NCI-H2227 (cell line): ENCODE measurements at regions not wholly inside any gene's neighbourhood (a gene's known extent, or its start where the extent isn't known, plus 50 kb on each side); places are given as distances from the start of the nearest gene placed in this dataset.

Experiments
- DNase-seq: peaks from one replicate; lab custom pipeline; 2025; ENCODE audit not compliant: unreplicated experiment; lab: John Stamatoyannopoulos, UW

DNA sequence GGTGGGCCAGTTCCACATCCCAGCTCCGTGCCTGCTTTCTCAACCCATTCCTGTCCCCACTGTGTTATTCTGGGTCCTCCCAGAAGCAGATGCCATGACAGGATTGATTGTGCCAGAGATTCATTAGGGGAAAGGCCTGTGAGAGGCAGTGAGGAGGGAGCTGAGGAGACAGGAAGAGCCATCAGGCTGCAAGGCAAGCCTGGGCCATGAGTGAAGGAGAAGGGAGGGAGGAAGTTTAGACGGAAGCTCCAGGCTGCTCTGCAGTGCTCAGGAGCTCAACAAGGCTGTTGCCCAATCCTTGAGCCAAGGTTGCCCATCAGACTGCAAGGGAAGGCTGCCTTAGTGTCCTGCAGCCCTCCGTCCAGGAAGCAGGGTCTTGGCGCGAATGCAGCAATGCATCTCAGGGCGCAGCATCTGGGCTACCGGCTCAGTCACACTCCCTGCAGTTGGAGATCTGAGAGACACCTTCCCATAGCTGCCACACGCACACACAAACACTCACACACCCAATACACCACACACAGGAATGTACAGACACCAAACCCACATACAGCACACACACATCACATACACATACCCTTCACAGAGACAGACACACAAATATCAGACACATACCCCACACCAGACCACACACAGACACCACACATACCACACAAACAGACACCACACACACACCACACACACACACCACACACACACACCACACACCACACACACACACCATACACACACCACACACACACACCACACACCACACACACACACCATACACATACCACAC lies 139.5 kb upstream of the NDUFV2 start:
- DNase-seq: no peak

DNA sequence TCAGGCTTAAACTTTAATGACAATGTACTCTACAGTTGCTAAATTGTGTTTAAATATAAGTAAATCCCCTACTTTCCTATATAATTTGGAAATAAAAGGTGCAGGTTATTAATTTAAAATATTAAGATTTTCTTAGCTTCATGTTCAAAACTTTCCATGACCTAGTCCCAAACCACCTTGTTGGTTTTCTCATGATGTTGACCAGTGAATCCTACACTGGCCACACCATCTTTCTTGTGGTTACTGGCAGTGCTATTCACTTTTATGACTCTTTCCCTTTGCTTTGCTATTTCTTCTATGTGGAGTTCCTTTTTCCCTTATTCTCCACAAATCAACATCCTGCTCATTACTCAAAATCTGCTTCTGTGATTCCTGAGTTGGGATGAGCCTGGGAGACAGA lies 138.6 kb upstream of the NDUFV2 start:
- no peak for DNase-seq

DNA sequence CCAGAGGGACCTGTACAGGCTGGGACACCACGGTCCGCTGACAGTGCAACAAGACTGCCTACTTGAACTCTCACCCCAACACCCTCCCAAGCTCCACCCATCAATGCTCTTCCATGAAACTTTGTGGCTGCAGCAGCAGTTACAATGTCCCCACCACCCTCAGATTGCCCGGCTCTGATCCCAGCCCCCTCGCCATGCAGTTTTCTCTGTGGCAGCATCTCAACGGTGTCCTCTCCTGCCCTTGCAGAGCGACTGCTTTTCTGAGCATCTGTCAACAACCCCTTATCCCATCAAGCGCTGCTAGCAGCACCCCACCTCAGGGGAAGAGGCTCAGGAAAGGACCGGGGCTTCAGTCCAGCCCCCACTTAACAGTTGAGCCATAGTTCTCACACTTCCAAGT lies 137.1 kb upstream of the NDUFV2 start:
- no peak for DNase-seq

DNA sequence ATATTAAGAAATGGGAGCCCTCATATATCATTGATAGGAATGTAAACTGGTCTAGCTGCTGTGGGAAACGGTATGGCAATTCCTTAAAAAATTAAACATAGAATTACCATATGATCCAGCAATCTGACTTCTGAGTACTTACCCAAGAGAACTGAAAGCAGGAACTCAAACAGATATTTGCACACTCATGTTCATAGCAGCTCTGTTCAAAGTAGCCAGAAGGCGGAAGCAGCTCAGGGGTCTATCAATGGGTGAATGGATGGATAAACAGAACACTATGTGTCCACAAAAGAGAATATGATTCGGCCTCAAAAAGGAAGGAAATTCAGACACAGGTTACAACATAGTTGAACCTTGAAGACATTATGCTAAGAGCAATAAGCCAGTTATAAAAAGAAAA lies 135.7 kb upstream of the NDUFV2 start:
- DNase-seq: no peak

DNA sequence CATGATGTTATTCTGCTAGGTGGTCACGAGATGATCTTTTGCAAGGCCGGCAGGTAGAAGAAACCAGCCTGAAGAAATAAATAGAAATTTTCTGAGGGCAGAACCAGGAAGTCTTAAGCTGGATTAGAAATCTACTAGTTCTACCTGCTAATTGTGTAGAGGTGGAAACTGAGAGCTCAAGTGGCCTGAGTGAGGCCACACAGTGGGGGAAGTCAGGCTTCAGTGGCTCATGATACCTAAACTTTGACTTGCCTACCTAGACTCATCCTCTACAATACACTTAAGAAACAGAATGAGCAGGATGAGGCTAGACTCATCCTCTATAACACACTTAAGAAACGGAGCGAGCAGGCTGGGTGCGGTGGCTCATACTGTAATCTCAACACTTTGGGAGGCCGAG lies 134.9 kb upstream of the NDUFV2 start:
- no peak for DNase-seq

DNA sequence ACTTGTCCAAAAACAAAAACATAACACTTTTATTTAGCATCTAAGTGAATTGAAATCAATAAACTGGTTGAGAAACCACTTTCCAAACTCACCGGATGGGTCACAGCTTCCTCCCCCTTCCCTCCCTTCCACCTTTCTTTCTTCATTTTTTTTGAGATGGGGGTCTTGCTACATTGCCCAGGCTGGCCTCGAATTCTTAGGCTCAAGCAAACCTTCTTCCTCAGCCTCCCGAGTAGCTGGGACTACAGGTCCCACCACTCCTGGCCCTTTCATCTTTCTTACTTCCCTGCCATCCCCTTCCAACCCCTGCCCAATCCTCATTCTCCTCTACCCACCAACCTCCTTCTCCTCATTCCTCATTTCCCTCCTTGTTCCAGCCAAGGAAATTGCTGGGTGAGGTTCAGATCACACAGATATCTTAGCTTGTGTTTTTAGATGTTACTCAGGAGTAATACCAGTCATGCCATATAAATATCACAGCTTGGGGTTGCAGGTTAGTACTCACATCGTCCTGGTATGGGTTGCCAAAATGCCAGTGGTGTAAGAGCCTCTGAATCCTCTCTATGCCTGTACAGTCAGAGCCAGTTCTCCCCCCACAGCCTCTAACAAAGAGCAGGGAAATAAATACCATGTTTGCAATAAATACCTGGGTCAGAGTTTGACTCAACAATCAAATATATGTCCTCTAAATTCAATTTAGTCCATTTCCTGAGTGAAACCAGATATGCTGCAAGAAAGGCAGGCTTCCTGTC lies 132.7 kb upstream of the NDUFV2 start:
- no peak for DNase-seq

DNA sequence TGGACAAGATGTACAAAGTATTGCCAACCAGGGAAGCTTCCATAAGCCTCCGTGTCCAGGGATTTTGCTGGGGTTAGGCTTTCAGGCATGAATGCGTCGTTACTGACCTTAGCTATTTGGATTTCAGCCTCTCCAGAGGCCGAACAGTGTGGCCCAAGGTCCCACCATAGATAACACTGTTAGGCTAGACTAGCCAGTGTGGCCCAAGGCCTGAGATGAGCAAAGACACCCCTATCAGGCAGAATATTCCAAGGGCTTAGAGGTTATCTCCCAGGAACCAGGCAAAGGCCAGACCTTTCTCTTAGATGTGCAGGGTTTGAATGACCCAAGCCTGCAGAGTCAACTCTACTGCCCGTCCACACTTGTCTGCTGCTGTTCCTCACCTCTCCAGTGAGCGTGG lies 131.7 kb upstream of the NDUFV2 start:
- no peak for DNase-seq

DNA sequence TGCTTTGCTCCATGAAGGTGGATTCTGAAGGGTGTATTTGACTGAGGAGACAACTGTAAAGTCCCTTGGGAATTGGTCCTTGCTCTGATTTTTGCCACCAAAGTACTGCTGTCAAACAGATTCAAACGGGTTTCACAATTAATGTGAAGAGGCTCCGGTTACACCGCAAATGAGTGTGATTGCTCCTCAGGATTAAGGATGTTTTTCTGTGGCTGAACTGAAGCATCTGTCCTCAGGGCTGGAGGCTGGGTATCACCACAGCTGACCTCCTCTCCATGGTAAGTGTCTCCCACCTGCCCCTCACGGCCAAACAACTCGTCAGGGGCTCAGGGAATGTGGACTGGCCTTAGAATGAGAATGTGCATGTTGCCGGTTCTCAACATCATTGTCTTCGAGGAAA lies 130.4 kb upstream of the NDUFV2 start:
- DNase-seq: no peak

DNA sequence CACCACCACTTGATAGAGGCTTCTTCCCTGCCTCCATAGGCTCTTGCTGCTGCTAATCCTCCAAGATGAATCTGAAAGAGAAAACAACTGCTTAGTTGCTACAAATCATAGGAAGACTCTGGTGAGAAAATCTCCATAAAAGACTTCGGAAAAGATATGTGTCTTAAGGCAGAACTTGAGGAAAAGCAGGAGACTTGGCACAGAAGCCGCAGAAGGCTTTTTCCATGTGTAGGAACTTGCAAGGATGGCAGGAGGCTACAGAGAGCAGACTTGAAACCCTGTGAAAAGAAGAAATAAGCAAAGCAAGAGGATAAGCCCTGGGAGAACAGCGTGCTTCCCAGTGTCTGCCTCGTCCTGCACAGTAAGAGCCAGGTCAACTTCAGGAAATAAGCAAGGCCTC lies 128.2 kb upstream of the NDUFV2 start:
- DNase-seq: no peak

DNA sequence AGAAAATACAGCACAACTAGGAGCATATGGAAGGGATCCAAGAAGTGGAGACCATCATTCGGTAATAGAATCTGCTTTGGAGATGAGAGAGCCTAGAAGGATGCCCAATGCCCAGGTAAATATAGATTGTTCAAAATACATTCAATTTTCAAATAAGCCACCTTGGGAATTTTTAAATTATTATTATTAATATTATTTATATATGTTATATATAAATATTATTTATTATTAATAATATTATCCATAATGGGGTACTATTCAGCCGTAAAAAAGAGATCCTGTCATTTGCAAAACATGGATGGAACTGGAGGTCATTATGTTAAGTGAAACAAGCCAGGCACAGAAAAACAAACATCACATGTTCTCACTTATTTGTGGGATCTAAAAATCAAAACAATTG lies 127.8 kb upstream of the NDUFV2 start:
- no peak for DNase-seq

DNA sequence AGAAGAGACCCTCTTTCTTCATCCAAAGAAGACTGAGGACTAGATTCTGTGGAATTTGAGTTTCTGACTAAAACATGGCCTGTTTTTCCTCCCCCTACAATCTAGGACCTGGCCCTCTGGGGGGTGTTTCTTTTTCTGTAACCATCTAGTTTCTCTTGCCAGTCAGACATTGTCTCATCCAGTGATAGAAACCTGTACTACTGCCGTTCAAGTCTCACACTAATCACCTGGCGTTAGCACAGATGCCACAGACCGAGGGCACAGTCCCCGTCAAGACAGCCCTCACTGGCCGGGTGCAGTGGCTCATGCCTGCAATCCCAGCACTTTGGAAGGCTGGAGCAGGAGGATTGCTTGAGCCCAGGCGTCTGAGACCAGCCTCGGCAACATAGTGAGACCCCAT lies 126.9 kb upstream of the NDUFV2 start:
- DNase-seq: no peak

DNA sequence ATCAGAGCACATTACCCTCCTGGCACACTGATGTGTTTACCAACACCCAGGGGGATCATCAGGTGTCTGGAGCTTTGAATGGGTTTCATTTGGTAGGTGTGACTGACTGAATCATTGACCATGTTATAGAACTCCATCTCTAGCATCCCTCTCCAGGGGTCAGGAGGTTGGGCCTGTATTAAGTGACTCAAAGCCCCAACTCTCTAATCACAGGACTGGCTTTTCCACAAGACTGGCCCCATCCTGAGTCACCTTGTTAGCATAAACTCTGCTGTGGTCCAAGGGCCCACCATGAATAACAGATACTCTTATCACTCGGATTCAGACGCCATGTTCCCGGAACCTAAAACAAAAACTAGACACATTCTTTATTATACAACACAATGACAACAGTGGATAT lies 125.9 kb upstream of the NDUFV2 start:
- no peak for DNase-seq

DNA sequence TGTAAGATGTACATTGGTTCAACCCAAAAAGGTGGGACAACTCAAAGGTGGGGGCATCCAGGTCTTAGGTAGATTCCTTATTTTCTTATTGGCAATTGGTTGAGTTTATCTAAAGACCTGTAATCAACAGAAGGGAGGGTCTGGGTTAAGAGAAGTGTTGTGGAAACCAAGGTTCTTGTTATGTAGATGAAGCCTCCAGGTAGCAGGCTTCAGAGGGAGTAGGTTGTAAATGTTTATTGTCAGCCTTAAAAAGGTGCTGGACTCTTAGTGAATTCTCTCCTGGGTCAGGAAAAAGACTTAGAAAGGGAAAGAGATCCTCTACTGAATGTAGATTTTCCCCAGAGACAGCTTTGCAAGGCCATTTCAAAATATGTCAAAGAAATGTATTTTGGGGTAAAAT lies 125.3 kb upstream of the NDUFV2 start:
- no peak for DNase-seq

DNA sequence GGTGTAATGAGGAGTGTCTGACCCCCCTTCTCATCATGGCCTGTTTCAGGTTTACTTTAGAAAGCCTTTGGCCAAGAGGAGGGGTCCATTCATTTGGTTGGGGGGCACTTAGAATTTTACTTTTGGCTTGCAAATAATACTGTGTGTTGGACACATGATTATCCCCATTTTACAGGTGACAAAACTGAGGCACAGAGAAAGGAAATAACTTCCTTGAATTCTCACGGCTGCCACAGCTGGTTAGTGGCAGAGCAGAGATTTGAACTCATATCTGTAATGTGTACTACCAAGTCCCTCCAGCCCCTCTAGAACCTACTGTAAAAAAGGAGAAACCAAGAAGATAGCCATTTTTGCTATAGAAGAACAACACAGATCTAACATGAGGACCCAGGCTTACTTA lies 124.8 kb upstream of the NDUFV2 start:
- DNase-seq: no peak

DNA sequence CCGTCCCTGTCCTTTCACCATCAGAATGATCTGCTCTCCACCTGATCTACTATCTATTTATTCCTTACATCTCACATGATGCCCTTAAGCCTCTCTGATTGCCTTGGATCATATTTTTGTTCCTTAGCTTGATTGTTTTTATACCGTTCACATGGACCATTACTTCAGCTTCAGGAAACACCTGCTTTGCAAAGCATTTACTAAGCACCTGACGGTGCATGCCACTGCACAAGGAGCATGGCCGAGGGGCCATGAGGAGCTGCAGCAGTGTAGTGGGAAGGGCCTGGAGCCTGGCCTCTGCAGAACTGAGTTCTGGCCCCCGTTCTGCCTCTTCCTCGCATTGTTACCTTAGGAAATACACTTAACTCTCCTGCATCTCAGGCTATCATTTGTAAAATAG lies 124.1 kb upstream of the NDUFV2 start:
- DNase-seq: peak; percentile 34

DNA sequence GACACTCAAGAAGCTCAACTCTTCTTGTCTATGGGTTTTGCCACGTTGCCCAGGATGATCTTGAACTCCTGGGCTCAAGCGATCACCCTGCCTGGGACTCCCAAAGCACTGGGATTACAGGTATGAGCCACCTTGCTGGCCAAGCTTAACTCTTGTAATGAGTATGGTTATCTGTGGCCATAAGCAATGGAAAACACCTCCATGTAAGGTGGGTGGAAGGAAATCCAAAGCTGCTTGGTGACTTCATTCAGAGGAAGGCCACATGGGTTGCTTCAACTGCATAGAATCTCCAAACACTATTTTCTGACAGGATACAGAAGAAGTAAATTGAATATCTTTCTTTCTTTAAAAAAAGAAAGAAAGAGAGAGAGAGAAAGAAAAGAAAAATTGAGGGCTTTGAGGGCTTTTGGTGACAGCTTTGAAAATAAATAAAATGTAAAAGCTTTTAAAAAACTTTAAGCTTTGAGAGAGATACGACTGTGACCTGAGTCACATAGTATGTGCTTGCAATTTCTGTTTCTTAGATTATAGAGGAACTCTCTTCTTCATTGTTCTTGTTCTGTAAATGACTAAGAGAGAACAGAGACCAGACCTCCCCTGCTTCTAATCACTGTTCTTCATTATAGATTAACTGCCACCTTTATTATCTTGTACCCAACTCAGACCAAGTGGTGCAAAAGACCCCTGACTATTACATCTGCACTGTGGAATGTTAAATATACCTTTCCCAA lies 123.1 kb upstream of the NDUFV2 start:
- DNase-seq: no peak

DNA sequence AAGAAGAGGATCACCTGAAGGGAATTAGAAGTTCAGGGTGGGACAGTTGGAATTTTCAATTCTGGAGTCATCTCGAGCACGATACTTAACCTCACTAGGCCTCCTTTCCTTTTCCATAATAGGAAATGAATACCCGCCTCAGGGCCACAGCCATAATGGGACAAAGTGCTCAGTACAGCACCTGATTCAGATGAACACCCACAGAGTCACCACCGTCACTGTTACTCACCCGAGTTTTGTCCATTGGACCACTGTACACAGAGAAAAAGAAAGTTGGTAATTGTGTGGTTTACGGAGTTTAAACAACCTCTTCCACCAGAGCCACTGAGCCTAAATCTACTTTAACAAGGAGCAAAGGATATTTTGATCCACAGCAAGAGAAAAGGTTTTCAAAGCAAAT lies 122.0 kb upstream of the NDUFV2 start:
- DNase-seq: no peak

DNA sequence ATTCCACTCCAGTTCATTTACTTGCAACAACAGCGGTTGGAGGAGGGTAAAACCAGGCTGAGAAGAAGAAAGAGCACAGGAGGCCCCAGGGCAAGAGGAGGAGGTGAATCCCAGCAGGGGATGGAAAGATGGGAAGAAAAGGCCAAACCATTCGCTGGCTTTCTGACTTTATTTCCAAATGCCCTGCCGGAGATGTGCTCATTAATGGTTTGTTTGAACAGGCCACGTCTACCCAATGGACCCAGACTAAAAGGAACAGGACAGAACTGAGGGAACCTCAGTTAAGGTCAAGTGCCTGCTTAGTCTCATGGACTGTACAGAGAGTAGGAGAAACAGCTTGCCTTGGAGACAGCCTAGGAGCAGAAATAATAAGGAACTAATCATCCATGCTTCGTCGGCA lies 121.6 kb upstream of the NDUFV2 start:
- DNase-seq: peak; percentile 70

DNA sequence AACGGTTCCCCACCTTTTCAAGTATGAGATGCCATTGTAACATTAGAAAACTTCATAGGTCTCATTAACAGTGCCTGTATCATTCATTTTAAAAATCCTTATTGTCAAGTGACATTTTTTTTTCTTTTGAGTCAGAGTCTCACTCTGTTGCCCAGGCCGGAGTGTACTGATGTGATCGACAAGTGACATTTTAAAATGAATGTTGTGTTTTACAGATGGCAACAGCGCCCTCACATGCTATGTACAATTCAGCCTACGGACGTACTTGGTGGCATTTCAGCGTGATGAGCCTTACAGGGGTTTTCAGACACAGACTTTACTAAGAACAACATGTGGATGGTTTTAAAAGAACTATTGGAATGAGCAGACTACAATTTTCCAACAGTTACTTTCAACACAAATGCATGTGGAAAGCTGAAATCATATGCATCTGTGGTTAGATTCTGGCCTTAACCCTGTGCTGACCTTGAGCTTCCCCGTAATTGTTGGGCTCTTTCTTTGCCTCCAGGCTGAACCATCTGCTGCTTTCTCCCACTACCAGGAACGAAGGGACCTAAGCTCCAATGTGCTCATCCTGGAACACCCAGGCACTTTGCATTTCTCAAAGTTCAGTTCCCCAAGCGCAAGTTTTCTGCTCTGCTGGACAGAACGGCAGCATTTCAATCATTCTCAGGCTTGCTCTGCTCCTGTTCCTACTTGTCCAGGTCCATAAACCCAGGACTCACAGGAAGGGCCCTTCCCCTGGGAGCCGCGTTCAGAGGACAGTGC lies 119.9 kb upstream of the NDUFV2 start:
- peak; percentile 64 for DNase-seq

DNA sequence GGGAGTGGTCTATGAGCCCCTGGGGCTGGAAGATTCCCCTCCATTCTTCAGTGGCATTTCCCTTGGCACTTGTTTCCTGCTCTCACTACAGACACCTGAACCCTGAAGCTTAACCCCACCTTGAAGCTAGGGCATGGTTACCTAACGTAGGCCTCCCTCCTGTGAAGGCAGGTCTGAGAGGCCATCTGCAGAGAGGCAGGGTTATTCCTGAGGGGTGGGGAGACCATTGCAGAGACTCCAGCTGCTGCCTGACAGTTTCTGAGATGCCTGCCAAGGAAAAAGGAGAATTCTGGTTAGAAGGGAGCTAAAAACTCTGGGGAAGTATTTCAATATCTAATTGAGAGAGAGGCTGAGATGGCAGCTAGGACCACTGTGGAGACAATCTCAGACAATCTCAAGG lies 119.3 kb upstream of the NDUFV2 start:
- DNase-seq: no peak

DNA sequence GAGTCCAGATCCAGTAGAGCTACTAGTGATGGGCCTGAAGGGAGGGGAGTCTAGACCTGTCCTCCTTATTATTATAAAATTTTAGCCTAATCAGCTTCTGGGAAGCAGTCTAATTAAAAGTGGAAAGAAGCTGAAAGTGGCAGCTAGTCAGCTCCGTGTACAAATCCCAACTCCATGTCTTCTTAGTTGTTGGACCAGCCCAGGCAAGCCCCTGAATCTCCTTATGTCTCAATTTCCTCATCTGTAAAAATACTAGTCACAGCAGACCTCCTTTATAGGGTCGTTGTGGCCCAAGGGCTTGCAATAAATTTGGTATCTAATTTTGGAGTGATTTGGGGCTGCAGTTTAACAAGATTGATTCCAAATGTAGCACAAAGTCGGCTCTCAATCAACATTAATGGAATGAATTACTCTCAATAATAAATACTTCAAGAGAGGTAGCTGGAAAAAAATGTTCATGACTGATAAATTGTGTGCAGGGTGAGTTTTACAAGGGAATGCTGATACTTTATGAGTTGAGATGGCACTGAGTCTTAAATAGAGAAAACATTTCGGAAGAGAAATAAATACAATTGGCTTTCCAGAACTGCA lies 118.3 kb upstream of the NDUFV2 start:
- no peak for DNase-seq
